ENCODE measurements at regions not wholly inside any gene's neighbourhood (a gene's known extent, or its start where the extent isn't known, plus 50 kb on each side); places are given as distances from the start of the nearest gene placed in this dataset.

- no peaks in the 10 kb centered on the region for H3K9me3 ChIP-seq
- peaks cover 76% of the 10 kb centered on the region for H3K36me3 ChIP-seq
- TF ChIP-seq, protein P1, sequence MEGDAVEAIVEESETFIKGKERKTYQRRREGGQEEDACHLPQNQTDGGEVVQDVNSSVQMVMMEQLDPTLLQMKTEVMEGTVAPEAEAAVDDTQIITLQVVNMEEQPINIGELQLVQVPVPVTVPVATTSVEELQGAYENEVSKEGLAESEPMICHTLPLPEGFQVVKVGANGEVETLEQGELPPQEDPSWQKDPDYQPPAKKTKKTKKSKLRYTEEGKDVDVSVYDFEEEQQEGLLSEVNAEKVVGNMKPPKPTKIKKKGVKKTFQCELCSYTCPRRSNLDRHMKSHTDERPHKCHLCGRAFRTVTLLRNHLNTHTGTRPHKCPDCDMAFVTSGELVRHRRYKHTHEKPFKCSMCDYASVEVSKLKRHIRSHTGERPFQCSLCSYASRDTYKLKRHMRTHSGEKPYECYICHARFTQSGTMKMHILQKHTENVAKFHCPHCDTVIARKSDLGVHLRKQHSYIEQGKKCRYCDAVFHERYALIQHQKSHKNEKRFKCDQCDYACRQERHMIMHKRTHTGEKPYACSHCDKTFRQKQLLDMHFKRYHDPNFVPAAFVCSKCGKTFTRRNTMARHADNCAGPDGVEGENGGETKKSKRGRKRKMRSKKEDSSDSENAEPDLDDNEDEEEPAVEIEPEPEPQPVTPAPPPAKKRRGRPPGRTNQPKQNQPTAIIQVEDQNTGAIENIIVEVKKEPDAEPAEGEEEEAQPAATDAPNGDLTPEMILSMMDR (IDR thresholded peaks at IDR 0.05): no peak
- H3K27me3 ChIP-seq: no peaks in the 10 kb centered on the region
- no peak for DNase-seq
- no peak overlapping the region for H3K4me3 ChIP-seq
- no peak for ATAC-seq
- H3K4me1 ChIP-seq: no peaks in the 10 kb centered on the region
- intact Hi-C loops (cut with DNase I): no loop called here
- H3K27ac ChIP-seq: no peak overlapping the region
Observed at GRCh38 chr4:122243785-122244184, 91.7 kb downstream of the BLTP1 start.

DNA sequence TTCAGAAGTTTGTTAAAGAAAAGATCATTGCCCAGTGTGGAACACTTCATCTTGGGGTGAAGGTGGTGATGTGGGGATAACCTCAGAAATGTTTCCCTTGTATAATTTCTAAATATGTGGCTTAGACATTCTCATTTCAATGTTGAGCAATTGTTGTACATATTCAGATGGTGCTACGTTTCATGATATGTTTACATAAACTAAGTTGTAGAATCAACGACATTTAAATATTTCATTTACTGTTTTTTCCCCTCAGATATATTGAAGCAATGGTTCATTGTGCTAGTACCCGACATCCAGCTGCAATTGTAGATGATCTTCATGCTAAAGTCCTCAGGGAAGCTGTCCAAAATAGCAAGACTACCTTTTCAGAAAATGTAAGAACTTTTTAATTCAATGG, 92.6 kb downstream of the BLTP1 start:
- H3K27ac ChIP-seq: no peak overlapping the region
- DNase-seq: no peak
- H3K27me3 ChIP-seq: no peaks in the 10 kb centered on the region
- H3K4me1 ChIP-seq: no peaks in the 10 kb centered on the region
- no peak for ATAC-seq
- intact Hi-C loops (cut with DNase I): no loop called here
- peaks cover 73% of the 10 kb centered on the region for H3K36me3 ChIP-seq
- TF ChIP-seq, protein P1 (IDR thresholded peaks at IDR 0.05): no peak
- no peaks in the 10 kb centered on the region for H3K9me3 ChIP-seq
- no peak overlapping the region for H3K4me3 ChIP-seq

- H3K4me1 ChIP-seq: no peaks in the 10 kb centered on the region
- no peaks in the 10 kb centered on the region for H3K27me3 ChIP-seq
- H3K4me3 ChIP-seq: no peak overlapping the region
- H3K36me3 ChIP-seq: peaks cover 84% of the 10 kb centered on the region
- intact Hi-C loops (cut with DNase I): no loop called here
- TF ChIP-seq, protein P1 (IDR thresholded peaks at IDR 0.05): no peak
- DNase-seq: no peak
- no peaks in the 10 kb centered on the region for H3K9me3 ChIP-seq
- ATAC-seq: no peak
- H3K27ac ChIP-seq: no peak overlapping the region
Observed at GRCh38 chr4:122246551-122246950, 94.4 kb downstream of the BLTP1 start.

DNA sequence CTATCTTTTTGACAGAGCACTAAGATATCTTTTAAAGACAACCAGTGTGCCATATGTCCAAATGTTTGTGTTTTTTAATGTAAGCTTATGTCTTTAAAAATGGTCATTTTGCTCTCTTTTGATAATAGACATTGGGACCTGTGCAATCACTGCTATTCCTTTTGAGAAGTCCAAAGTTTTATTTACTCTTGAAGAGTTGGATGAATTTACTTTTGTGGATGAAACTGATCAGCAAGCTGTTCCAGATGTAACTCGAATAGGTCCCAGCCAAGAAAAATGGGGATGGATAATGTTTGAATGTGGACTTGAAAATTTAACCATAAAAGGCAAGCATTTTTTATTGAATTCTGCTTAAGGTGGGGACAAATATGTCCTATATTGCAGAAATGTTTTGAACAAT, 97.2 kb downstream of the BLTP1 start:
- no peaks in the 10 kb centered on the region for H3K4me1 ChIP-seq
- intact Hi-C loops (cut with DNase I): no loop called here
- no peak for DNase-seq
- no peak overlapping the region for H3K4me3 ChIP-seq
- H3K27me3 ChIP-seq: no peaks in the 10 kb centered on the region
- no peak overlapping the region for H3K27ac ChIP-seq
- H3K9me3 ChIP-seq: no peaks in the 10 kb centered on the region
- no peak for ATAC-seq
- peaks cover 93% of the 10 kb centered on the region for H3K36me3 ChIP-seq
- TF ChIP-seq, protein P1 (IDR thresholded peaks at IDR 0.05): no peak

DNA sequence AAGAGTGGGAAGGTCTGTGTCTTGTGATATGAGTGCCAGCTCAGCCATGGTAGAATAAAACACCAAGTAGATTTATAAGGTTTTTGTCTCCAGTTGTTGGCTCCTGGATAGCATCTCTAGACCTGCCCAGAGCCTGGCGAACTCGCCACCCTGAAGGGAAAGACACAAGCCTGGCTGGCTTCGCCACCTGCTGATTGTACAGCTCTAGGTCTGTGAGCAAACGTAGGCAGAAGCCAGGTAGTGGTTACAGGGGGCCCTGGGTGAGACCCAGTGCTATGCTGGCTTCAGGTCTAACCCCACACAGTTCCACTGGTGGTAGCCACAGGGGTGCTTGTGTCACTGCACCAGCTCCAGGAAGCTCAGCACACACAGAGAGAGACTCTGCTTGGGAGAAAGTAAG, 100.5 kb downstream of the BLTP1 start:
- no peaks in the 10 kb centered on the region for H3K27me3 ChIP-seq
- TF ChIP-seq, protein P1 (IDR thresholded peaks at IDR 0.05): no peak

DNA sequence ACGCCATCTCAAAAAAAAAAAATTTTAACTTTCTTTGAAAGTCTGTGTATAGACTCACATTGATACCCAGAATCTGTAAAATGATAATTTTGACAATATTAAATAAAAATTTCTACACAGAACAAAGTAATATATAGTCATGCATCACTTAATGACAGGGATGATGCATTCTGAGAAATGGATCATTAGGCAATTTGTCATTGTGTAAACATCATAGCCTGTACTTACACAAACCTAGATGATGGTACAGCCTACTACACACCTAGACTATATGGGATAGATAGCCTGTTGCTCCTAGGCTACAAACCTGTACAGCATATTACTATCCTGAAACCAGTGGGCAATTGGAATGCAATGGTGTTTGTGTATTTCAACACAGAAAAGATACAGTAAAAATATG, 107.7 kb downstream of the BLTP1 start:
- Histone ChIP-seq H3K36me3 (peaks cover 87% of the 10 kb centered on the region), H3K4me1 (no peaks in the 10 kb centered on the region), H3K9me3 (no peaks in the 10 kb centered on the region), H3K4me3 (no peak overlapping the region), H3K27me3 (no peaks in the 10 kb centered on the region), H3K27ac (no peak overlapping the region)
- intact Hi-C loops (cut with DNase I): no loop called here
- ATAC-seq: no peak
- DNase-seq: no peak
- TF ChIP-seq, protein P1 (IDR thresholded peaks at IDR 0.05): no peak

More for the DNA sequence above, 100.5 kb downstream of the BLTP1 start:
- Histone ChIP-seq H3K4me1 (no peaks in the 10 kb centered on the region), H3K9me3 (no peaks in the 10 kb centered on the region), H3K4me3 (no peak overlapping the region), H3K27ac (no peak overlapping the region), H3K36me3 (peaks cover 93% of the 10 kb centered on the region)
- ATAC-seq (no peak), DNase-seq (no peak)
- intact Hi-C loops (cut with DNase I): no loop called here
